Stimulated activated CD8-positive, alpha-beta memory T cell treated with anti-CD3 and anti-CD28 coated beads, Interleukin-15, amount 100 ng/mL, for 48 hours (primary cell): ENCODE measurements at regions not wholly inside any gene's neighbourhood (a gene's known extent, or its start where the extent isn't known, plus 50 kb on each side); places are given as distances from the start of the nearest gene placed in this dataset.
"Not testable (repeated sequence)": the region's sequence is repeated elsewhere in the genome, so short reads cannot be mapped to it uniquely, and the experiment has no call there.

Experiments used
- DNase-seq, 2 donors: peaks; one replicate each; pipeline ENCODE4 v3.0.0-alpha.2; 2020; ENCODE audit warnings: low read depth in 2 of 2

GRCh38 chr4:123674762-123675465 lies 278.3 kb downstream of the SPRY1 start:
- no peak for DNase-seq

- no peak for DNase-seq
Observed at GRCh38 chr4:123675567-123675966, 279.0 kb downstream of the SPRY1 start.

- DNase-seq: no peak
Observed at GRCh38 chr4:123676071-123676889, 279.7 kb downstream of the SPRY1 start.

- no peak for DNase-seq
Observed at GRCh38 chr4:123676890-123677229, 280.3 kb downstream of the SPRY1 start.

GRCh38 chr4:123682931-123683330 lies 286.3 kb downstream of the SPRY1 start:
- DNase-seq: no peak

- DNase-seq: not testable (repeated sequence)
Observed at GRCh38 chr4:123684937-123685336, 288.3 kb downstream of the SPRY1 start.

- DNase-seq: not testable (repeated sequence)
Observed at GRCh38 chr4:123695531-123695930, 298.9 kb downstream of the SPRY1 start.

GRCh38 chr4:123696687-123697086 lies 300.1 kb downstream of the SPRY1 start:
- DNase-seq: no peak

- no peak for DNase-seq
Observed at GRCh38 chr4:123698556-123698955, 302.0 kb downstream of the SPRY1 start.

GRCh38 chr4:123699880-123700771 lies 303.5 kb downstream of the SPRY1 start:
- no peak for DNase-seq

- DNase-seq: no peak
Observed at GRCh38 chr4:123701131-123701575, 304.6 kb downstream of the SPRY1 start.

- no peak for DNase-seq
Observed at GRCh38 chr4:123705419-123705818, 308.8 kb downstream of the SPRY1 start.

- no peak for DNase-seq
Observed at GRCh38 chr4:123706973-123707372, 310.4 kb downstream of the SPRY1 start.

GRCh38 chr4:123708902-123709301 lies 312.3 kb downstream of the SPRY1 start:
- no peak for DNase-seq

- DNase-seq: no peak
Observed at GRCh38 chr4:123709336-123709735, 312.7 kb downstream of the SPRY1 start.

- no peak for DNase-seq
Observed at GRCh38 chr4:123731035-123731434, 334.4 kb downstream of the SPRY1 start.

- DNase-seq: no peak
Observed at GRCh38 chr4:123737156-123737555, 340.6 kb downstream of the SPRY1 start.

- DNase-seq: no peak
Observed at GRCh38 chr4:123739806-123740205, 343.2 kb downstream of the SPRY1 start.

- DNase-seq: no peak
Observed at GRCh38 chr4:123740236-123740635, 343.6 kb downstream of the SPRY1 start.

GRCh38 chr4:123741906-123742305 lies 345.3 kb downstream of the SPRY1 start:
- DNase-seq: no peak

- no peak for DNase-seq
Observed at GRCh38 chr4:123743848-123744247, 347.3 kb downstream of the SPRY1 start.

GRCh38 chr4:123744664-123745290 lies 348.2 kb downstream of the SPRY1 start:
- no peak for DNase-seq
